ENCODE measurements at regions not wholly inside any gene's neighbourhood (a gene's known extent, or its start where the extent isn't known, plus 50 kb on each side); places are given as distances from the start of the nearest gene placed in this dataset.

GRCh38 chr14:89603938-89604480 lies 187.0 kb upstream of the FOXN3 start:
- TF ChIP-seq POLR2A (IDR thresholded peaks at IDR 0.05), result no peak
- TF ChIP-seq, protein P1, sequence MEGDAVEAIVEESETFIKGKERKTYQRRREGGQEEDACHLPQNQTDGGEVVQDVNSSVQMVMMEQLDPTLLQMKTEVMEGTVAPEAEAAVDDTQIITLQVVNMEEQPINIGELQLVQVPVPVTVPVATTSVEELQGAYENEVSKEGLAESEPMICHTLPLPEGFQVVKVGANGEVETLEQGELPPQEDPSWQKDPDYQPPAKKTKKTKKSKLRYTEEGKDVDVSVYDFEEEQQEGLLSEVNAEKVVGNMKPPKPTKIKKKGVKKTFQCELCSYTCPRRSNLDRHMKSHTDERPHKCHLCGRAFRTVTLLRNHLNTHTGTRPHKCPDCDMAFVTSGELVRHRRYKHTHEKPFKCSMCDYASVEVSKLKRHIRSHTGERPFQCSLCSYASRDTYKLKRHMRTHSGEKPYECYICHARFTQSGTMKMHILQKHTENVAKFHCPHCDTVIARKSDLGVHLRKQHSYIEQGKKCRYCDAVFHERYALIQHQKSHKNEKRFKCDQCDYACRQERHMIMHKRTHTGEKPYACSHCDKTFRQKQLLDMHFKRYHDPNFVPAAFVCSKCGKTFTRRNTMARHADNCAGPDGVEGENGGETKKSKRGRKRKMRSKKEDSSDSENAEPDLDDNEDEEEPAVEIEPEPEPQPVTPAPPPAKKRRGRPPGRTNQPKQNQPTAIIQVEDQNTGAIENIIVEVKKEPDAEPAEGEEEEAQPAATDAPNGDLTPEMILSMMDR (IDR thresholded peaks at IDR 0.05), result no peak
- 63 to 82% methylated on average over 10 of the region's 10 CpGs for WGBS, 2 donors
- Histone ChIP-seq H3K27me3 (no peaks in the 10 kb centered on the region), H3K4me3 (no peak overlapping the region), H3K27ac (no peak overlapping the region), H3K9me3 (no peaks in the 10 kb centered on the region), H3K36me3 (ENCODE audit: low read depth, missing control alignments) (no peaks in the 10 kb centered on the region), H3K4me1 (no peaks in the 10 kb centered on the region)
- no peak for DNase-seq
- intact Hi-C loops (cut with DNase I; ENCODE audit: low total_unique reads), result no loop called here

- H3K36me3 ChIP-seq (ENCODE audit: low read depth, missing control alignments), result no peaks in the 10 kb centered on the region
- H3K4me1 ChIP-seq, result no peaks in the 10 kb centered on the region
- no peaks in the 10 kb centered on the region for H3K9me3 ChIP-seq
- no peaks in the 10 kb centered on the region for H3K27me3 ChIP-seq
- H3K4me3 ChIP-seq, result no peak overlapping the region
- TF ChIP-seq POLR2A (IDR thresholded peaks at IDR 0.05), result no peak
- TF ChIP-seq, protein P1 (IDR thresholded peaks at IDR 0.05), result no peak
- WGBS, 2 donors, result 48 to 52% methylated on average over 3 of the region's 3 CpGs
- intact Hi-C loops (cut with DNase I; ENCODE audit: low total_unique reads), result no loop called here
- no peak for DNase-seq
- H3K27ac ChIP-seq, result no peak overlapping the region
Measured at GRCh38 chr14:89600950-89601826, 184.2 kb upstream of the FOXN3 start.

DNA sequence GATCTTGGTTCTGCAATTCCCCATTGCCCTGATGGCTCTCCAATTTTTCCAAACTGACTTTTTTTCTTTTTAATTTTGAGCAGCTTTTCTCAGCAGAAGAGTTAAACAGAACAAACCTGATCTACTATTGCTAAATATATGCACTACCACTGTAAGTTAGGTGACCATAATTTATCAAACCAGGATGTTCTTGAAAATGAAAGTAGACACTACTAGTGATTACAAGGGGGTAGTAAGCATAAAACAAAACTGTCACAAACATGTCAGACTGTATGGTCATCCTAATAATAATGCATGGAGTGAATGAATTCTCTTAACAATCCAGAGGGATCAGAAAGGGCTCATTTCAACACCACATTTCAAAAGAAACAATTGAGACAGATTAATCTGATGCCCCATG lies 183.0 kb upstream of the FOXN3 start:
- Histone ChIP-seq H3K4me3 (no peak overlapping the region), H3K27ac (no peak overlapping the region), H3K4me1 (no peaks in the 10 kb centered on the region), H3K9me3 (no peaks in the 10 kb centered on the region), H3K36me3 (ENCODE audit: low read depth, missing control alignments) (no peaks in the 10 kb centered on the region), H3K27me3 (no peaks in the 10 kb centered on the region)
- intact Hi-C loops (cut with DNase I; ENCODE audit: low total_unique reads), result no loop called here
- DNase-seq, result no peak
- TF ChIP-seq, protein P1 (IDR thresholded peaks at IDR 0.05), result no peak
- TF ChIP-seq POLR2A (IDR thresholded peaks at IDR 0.05), result no peak

DNA sequence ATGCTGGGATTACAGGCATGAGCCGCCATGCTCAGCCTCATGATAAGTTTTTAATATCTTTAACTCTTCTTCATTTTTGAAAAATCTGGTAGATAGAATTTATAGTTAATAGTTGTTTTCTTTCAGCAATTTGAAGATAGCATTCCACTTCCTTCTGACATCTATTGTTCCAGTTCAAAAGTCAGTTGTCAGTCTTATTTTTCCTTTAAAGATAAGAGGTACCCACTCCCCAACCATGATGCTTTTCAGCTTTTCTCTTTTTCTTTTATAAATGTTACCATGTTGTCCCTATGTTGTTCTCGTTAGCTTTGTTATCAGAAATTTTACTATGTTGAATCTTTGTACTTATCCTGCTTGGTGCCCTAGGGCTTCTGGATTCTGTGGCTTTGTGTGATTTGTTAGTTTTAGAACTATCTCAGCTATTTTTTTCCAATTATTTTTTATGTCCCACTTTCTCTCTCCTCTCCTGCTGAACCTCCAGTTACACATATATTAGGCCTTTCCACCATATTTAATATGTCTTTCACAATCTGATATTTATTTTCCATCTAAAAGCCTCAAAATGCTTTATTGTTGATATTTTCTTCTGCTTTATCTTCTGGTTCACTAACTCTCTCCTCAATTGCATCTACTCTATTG lies 181.6 kb upstream of the FOXN3 start:
- no peak for DNase-seq
- H3K36me3 ChIP-seq (ENCODE audit: low read depth, missing control alignments), result no peaks in the 10 kb centered on the region
- TF ChIP-seq, protein P1 (IDR thresholded peaks at IDR 0.05), result no peak
- TF ChIP-seq POLR2A (IDR thresholded peaks at IDR 0.05), result no peak
- no peak overlapping the region for H3K27ac ChIP-seq
- no peaks in the 10 kb centered on the region for H3K4me1 ChIP-seq
- H3K9me3 ChIP-seq, result no peaks in the 10 kb centered on the region
- 86 to 91% methylated on average over 2 of the region's 2 CpGs for WGBS, 2 donors
- intact Hi-C loops (cut with DNase I; ENCODE audit: low total_unique reads), result no loop called here
- H3K4me3 ChIP-seq, result no peak overlapping the region
- no peaks in the 10 kb centered on the region for H3K27me3 ChIP-seq
